Keratinocyte (primary cell): ENCODE measurements at regions not wholly inside any gene's neighbourhood (a gene's known extent, or its start where the extent isn't known, plus 50 kb on each side); places are given as distances from the start of the nearest gene placed in this dataset.

Experiments used
- EZH2 ChIP-seq: IDR thresholded peaks from one replicate; pipeline ENCODE4 v1.6.1; 2012; ENCODE audit warnings: inconsistent platforms, mild to moderate bottlenecking, low read length, moderate library complexity
- TF ChIP-seq, protein P1 (sequence below), 3 experiments: IDR thresholded peaks in 1 of 3; conservative IDR thresholded peaks in 1 of 3; optimal IDR thresholded peaks in 1 of 3; 2 replicates in 2 of 3; 3 replicates in 1 of 3; pipeline versions ENCODE3 to v1.5.1; 2011; ENCODE audit warnings: low read length in 3 of 3, mild to moderate bottlenecking in 3 of 3, moderate library complexity in 2 of 3, control low read depth in 1 of 3, inconsistent platforms in 1 of 3; ENCODE audit not compliant: insufficient read depth in 2 of 3; ENCODE audit errors: extremely low read depth in 1 of 3

DNA sequence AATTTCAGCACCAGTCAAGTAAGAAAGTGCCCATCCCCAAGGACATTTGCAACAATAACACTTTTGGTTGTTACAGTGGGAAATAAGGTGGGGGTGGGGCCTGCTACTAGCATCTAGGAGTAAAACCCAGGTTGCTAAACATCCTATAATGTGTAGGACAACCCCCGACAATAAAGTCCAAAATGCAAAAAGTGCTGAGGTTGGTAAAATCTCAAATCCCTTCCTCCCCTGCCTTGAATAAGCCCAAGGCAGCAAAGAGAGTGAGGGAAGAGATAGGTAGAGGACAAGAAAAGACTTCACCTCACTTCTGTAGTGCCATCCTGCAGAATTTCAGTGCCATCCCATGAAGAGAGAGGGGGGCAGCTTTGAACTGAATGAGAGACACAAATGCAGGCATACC is 117.5 kb upstream of the NIPBL start:
- TF ChIP-seq EZH2: no peak
- TF ChIP-seq, protein P1, sequence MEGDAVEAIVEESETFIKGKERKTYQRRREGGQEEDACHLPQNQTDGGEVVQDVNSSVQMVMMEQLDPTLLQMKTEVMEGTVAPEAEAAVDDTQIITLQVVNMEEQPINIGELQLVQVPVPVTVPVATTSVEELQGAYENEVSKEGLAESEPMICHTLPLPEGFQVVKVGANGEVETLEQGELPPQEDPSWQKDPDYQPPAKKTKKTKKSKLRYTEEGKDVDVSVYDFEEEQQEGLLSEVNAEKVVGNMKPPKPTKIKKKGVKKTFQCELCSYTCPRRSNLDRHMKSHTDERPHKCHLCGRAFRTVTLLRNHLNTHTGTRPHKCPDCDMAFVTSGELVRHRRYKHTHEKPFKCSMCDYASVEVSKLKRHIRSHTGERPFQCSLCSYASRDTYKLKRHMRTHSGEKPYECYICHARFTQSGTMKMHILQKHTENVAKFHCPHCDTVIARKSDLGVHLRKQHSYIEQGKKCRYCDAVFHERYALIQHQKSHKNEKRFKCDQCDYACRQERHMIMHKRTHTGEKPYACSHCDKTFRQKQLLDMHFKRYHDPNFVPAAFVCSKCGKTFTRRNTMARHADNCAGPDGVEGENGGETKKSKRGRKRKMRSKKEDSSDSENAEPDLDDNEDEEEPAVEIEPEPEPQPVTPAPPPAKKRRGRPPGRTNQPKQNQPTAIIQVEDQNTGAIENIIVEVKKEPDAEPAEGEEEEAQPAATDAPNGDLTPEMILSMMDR (optimal IDR thresholded peaks at IDR 0.05 in 1 of 3, IDR thresholded peaks at IDR 0.05 in 1 of 3, conservative IDR thresholded peaks at IDR 0.05 in 1 of 3; ENCODE audit: extremely low read depth in 1 of 3, insufficient read depth in 2 of 3, low read length in 3 of 3): no peak
